Activated effector memory CD4-positive, alpha-beta T cell treated with anti-CD3 and anti-CD28 coated beads, Interleukin-2, amount 50 U/mL, for 16 hours (primary cell): ENCODE measurements at regions not wholly inside any gene's neighbourhood (a gene's known extent, or its start where the extent isn't known, plus 50 kb on each side); places are given as distances from the start of the nearest gene placed in this dataset.
"Not testable (repeated sequence)": the region's sequence is repeated elsewhere in the genome, so short reads cannot be mapped to it uniquely, and the experiment has no call there.

ENCODE experiments used
- DNase-seq: peaks from one replicate; pipeline ENCODE4 v3.0.0-alpha.2; 2020

GRCh38 chr13:62367971-62368370 is 952.3 kb upstream of the PCDH20 start:
- DNase-seq, result not testable (repeated sequence)

GRCh38 chr13:62360609-62361008 is 945.0 kb upstream of the PCDH20 start:
- no peak for DNase-seq

GRCh38 chr13:62358646-62358932 is 942.9 kb upstream of the PCDH20 start:
- no peak for DNase-seq

- no peak for DNase-seq
These were observed 942.4 kb upstream of the PCDH20 start for GRCh38 chr13:62357887-62358645.

GRCh38 chr13:62356977-62357376 is 941.3 kb upstream of the PCDH20 start:
- no peak for DNase-seq

- DNase-seq, result no peak
These were observed 921.6 kb upstream of the PCDH20 start for GRCh38 chr13:62337109-62337880.

- DNase-seq, result no peak
These were observed 920.9 kb upstream of the PCDH20 start for GRCh38 chr13:62336507-62336906.

GRCh38 chr13:62333466-62333865 is 917.8 kb upstream of the PCDH20 start:
- DNase-seq, result no peak

GRCh38 chr13:62331384-62331783 is 915.7 kb upstream of the PCDH20 start:
- no peak for DNase-seq

- DNase-seq, result no peak
These were observed 911.7 kb upstream of the PCDH20 start for GRCh38 chr13:62327367-62327766.

- DNase-seq, result no peak
These were observed 909.2 kb upstream of the PCDH20 start for GRCh38 chr13:62324842-62325241.

GRCh38 chr13:62321895-62322294 is 906.2 kb upstream of the PCDH20 start:
- DNase-seq, result no peak

- DNase-seq, result no peak
These were observed 905.5 kb upstream of the PCDH20 start for GRCh38 chr13:62321139-62321538.

GRCh38 chr13:62320129-62321108 is 904.8 kb upstream of the PCDH20 start:
- no peak for DNase-seq

- DNase-seq, result no peak
These were observed 894.3 kb upstream of the PCDH20 start for GRCh38 chr13:62309904-62310303.

GRCh38 chr13:62305756-62306155 is 890.1 kb upstream of the PCDH20 start:
- no peak for DNase-seq

GRCh38 chr13:62302341-62302740 is 886.7 kb upstream of the PCDH20 start:
- no peak for DNase-seq

GRCh38 chr13:62299988-62300387 is 884.3 kb upstream of the PCDH20 start:
- no peak for DNase-seq

- no peak for DNase-seq
These were observed 881.2 kb upstream of the PCDH20 start for GRCh38 chr13:62296812-62297211.

GRCh38 chr13:62294244-62294643 is 878.6 kb upstream of the PCDH20 start:
- DNase-seq, result no peak

- no peak for DNase-seq
These were observed 877.2 kb upstream of the PCDH20 start for GRCh38 chr13:62292714-62293480.

GRCh38 chr13:62290542-62290941 is 874.9 kb upstream of the PCDH20 start:
- DNase-seq, result no peak

- no peak for DNase-seq
These were observed 872.1 kb upstream of the PCDH20 start for GRCh38 chr13:62287764-62288163.
